SK-N-SH treated with all-trans-retinoic acid at 6 μM for 48 hours (cell line): ENCODE measurements at regions not wholly inside any gene's neighbourhood (a gene's known extent, or its start where the extent isn't known, plus 50 kb on each side); places are given as distances from the start of the nearest gene placed in this dataset.

Source experiments
- ATAC-seq: fragments of 200-7000 bp; cut with Tn5 transposase; 3 replicates; pipeline ENCODE4 v1.9.1; 2020; ENCODE audit warnings: mild to moderate bottlenecking, moderate library complexity
- ARNTL ChIP-seq: fragments of 450-650 bp; formaldehyde crosslinking; IDR thresholded peaks from 2 replicates; pipeline ENCODE4 v1.5.0; 2020; ENCODE audit warnings: low read depth, mild to moderate bottlenecking, moderate library complexity, borderline replicate concordance
- BACH2 ChIP-seq: fragments of 250-450 bp; sonication (Bioruptor Pico); IDR thresholded peaks from 2 replicates; pipeline ENCODE4 v1.9.0; 2021; ENCODE audit warnings: mild to moderate bottlenecking, borderline replicate concordance
- CSDC2 ChIP-seq: fragments of 250-450 bp; sonication (Bioruptor Pico); IDR thresholded peaks from 2 replicates; pipeline ENCODE4 v1.5.0; 2020; ENCODE audit warnings: mild to moderate bottlenecking, moderate library complexity
- ESRRG ChIP-seq: fragments of 250-450 bp; sonication (Bioruptor Pico); IDR thresholded peaks from 2 replicates; pipeline ENCODE4 v1.6.1; 2021; ENCODE audit warnings: mild to moderate bottlenecking
- GLIS3 ChIP-seq: fragments of 250-450 bp; sonication (Bioruptor Pico); IDR thresholded peaks from 2 replicates; pipeline ENCODE4 v1.5.0; 2020; ENCODE audit warnings: mild to moderate bottlenecking, moderate library complexity
- ISL1 ChIP-seq: fragments of 250-450 bp; sonication (Bioruptor Pico); IDR thresholded peaks from 2 replicates; pipeline ENCODE4 v2.1.2; 2022; ENCODE audit warnings: mild to moderate bottlenecking, moderate library complexity
- OSR1 ChIP-seq: fragments of 250-450 bp; sonication (Bioruptor Pico); IDR thresholded peaks from 2 replicates; pipeline ENCODE4 v1.8.0; 2022; ENCODE audit warnings: moderate library complexity, mild to moderate bottlenecking, inconsistent platforms
- PPARA ChIP-seq: fragments of 250-450 bp; sonication (Bioruptor Pico); IDR thresholded peaks from 2 replicates; pipeline ENCODE4 v1.5.0; 2020; ENCODE audit warnings: mild to moderate bottlenecking, borderline replicate concordance
- RARB ChIP-seq: fragments of 250-450 bp; sonication (Bioruptor Pico); IDR thresholded peaks from 2 replicates; pipeline ENCODE4 v1.8.0; 2021; ENCODE audit warnings: mild to moderate bottlenecking, moderate library complexity
- SNAI2 ChIP-seq: fragments of 250-450 bp; sonication (Bioruptor Pico); IDR thresholded peaks from 2 replicates; pipeline ENCODE4 v1.5.0; 2020; ENCODE audit warnings: mild to moderate bottlenecking, moderate library complexity
- TCF4 ChIP-seq: fragments of 250-450 bp; sonication (Bioruptor Pico); IDR thresholded peaks from 2 replicates; pipeline ENCODE4 v1.8.0; 2021; ENCODE audit warnings: mild to moderate bottlenecking, moderate library complexity, borderline replicate concordance
- TOX ChIP-seq: fragments of 250-450 bp; sonication (Bioruptor Pico); IDR thresholded peaks from 2 replicates; pipeline ENCODE4 v1.8.0; 2021; ENCODE audit warnings: mild to moderate bottlenecking, moderate library complexity, borderline replicate concordance
- ZC3H10 ChIP-seq: fragments of 250-450 bp; sonication (Bioruptor Pico); IDR thresholded peaks from 2 replicates; pipeline ENCODE4 v1.5.1; 2021; ENCODE audit warnings: mild to moderate bottlenecking, moderate library complexity
- ZFP3 ChIP-seq: fragments of 250-450 bp; sonication (Bioruptor Pico); IDR thresholded peaks from 2 replicates; pipeline ENCODE4 v1.5.0; 2020; ENCODE audit warnings: mild to moderate bottlenecking, moderate library complexity
- ZFP30 ChIP-seq: fragments of 450-650 bp; formaldehyde crosslinking; IDR thresholded peaks from 2 replicates; pipeline ENCODE4 v1.5.0; 2022; ENCODE audit warnings: mild to moderate bottlenecking, moderate library complexity
- ZNF565 ChIP-seq: fragments of 450-650 bp; formaldehyde crosslinking; conservative IDR thresholded peaks from 2 replicates; pipeline ENCODE4 v1.5.0; 2020; ENCODE audit warnings: low read depth, mild to moderate bottlenecking, moderate library complexity
- ZNF70 ChIP-seq: fragments of 450-650 bp; formaldehyde crosslinking; IDR thresholded peaks from 2 replicates; pipeline ENCODE4 v1.5.0; 2020; ENCODE audit warnings: mild to moderate bottlenecking, moderate library complexity
- ZNF8 ChIP-seq: fragments of 450-650 bp; formaldehyde crosslinking; IDR thresholded peaks from 2 replicates; pipeline ENCODE4 v1.5.0; 2020; ENCODE audit warnings: mild to moderate bottlenecking, moderate library complexity
- TF ChIP-seq, protein P1 (sequence below): fragments of 250-450 bp; sonication (Bioruptor Pico); IDR thresholded peaks from 2 replicates; pipeline ENCODE4 v1.8.0; 2021; ENCODE audit warnings: low read depth, mild to moderate bottlenecking, moderate library complexity, borderline replicate concordance
- TF ChIP-seq, protein P2 (sequence below): fragments of 250-450 bp; sonication (Bioruptor Pico); IDR thresholded peaks from 2 replicates; pipeline ENCODE4 v1.5.1; 2021; ENCODE audit warnings: mild to moderate bottlenecking, moderate library complexity
- TF ChIP-seq, protein P3 (sequence below): fragments of 250-450 bp; sonication (Bioruptor Pico); IDR thresholded peaks from 2 replicates; pipeline ENCODE4 v1.5.0; 2020; ENCODE audit warnings: mild to moderate bottlenecking, moderate library complexity
- TF ChIP-seq, protein P4 (sequence below): fragments of 250-450 bp; sonication (Bioruptor Pico); IDR thresholded peaks from 2 replicates; pipeline ENCODE4 v1.8.0; 2020; ENCODE audit warnings: mild to moderate bottlenecking, moderate library complexity, borderline replicate concordance
- TF ChIP-seq, protein P5 (sequence below): fragments of 250-450 bp; sonication (Bioruptor Pico); IDR thresholded peaks from 2 replicates; pipeline ENCODE4 v1.5.1; 2020; ENCODE audit warnings: low read depth, mild to moderate bottlenecking, moderate library complexity

DNA sequence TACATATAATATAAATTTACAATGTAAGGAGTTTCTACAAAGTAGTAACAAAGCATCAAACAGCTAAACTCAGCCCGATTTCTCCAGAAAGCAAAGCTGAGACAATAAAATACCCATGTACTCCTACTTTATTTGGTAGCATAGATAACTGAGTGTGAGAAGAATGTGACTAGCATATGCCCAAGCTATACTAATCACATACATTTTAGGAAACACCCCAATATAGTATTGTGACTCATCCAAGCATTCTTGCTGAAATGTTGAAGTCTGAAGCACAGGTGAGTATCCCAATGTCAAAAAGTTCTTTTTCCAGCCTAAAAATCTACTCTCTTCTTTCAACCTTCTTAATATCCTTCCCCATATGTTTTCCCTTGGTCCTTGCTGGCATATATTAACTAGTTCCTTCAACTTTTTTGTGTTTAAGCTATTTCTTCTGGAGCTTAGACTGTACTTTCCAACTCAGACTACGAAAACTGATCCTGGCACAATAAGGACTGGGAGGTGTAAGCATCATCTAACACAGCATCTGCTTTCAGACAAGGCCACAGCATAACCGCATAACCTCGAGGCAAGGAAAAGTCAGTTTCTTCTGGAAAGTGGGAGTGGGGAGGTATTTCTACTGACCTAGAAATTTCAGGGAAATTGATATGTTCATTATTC lies 163.0 kb upstream of the RNPC3 start:
- no peak for ATAC-seq
- TF ChIP-seq ARNTL (CRISPR knock-in tag), result no peak
- no peak for TF ChIP-seq GLIS3
- TF ChIP-seq CSDC2, result no peak
- no peak for TF ChIP-seq SNAI2 (CRISPR knock-in tag)
- TF ChIP-seq BACH2 (CRISPR knock-in tag), result no peak
- no peak for TF ChIP-seq ZNF565 (CRISPR knock-in tag)
- TF ChIP-seq, protein P1, sequence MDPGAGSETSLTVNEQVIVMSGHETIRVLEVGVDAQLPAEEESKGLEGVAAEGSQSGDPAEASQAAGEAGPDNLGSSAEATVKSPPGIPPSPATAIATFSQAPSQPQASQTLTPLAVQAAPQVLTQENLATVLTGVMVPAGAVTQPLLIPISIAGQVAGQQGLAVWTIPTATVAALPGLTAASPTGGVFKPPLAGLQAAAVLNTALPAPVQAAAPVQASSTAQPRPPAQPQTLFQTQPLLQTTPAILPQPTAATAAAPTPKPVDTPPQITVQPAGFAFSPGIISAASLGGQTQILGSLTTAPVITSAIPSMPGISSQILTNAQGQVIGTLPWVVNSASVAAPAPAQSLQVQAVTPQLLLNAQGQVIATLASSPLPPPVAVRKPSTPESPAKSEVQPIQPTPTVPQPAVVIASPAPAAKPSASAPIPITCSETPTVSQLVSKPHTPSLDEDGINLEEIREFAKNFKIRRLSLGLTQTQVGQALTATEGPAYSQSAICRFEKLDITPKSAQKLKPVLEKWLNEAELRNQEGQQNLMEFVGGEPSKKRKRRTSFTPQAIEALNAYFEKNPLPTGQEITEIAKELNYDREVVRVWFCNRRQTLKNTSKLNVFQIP (CRISPR knock-in tag), result no peak
- no peak for TF ChIP-seq TCF4 (CRISPR knock-in tag)
- TF ChIP-seq ZNF8, result no peak
- TF ChIP-seq, protein P2, sequence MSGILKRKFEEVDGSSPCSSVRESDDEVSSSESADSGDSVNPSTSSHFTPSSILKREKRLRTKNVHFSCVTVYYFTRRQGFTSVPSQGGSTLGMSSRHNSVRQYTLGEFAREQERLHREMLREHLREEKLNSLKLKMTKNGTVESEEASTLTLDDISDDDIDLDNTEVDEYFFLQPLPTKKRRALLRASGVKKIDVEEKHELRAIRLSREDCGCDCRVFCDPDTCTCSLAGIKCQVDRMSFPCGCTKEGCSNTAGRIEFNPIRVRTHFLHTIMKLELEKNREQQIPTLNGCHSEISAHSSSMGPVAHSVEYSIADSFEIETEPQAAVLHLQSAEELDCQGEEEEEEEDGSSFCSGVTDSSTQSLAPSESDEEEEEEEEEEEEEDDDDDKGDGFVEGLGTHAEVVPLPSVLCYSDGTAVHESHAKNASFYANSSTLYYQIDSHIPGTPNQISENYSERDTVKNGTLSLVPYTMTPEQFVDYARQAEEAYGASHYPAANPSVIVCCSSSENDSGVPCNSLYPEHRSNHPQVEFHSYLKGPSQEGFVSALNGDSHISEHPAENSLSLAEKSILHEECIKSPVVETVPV (CRISPR knock-in tag), result no peak
- no peak for TF ChIP-seq ZC3H10 (CRISPR knock-in tag)
- TF ChIP-seq OSR1 (CRISPR knock-in tag), result no peak
- TF ChIP-seq, protein P3, sequence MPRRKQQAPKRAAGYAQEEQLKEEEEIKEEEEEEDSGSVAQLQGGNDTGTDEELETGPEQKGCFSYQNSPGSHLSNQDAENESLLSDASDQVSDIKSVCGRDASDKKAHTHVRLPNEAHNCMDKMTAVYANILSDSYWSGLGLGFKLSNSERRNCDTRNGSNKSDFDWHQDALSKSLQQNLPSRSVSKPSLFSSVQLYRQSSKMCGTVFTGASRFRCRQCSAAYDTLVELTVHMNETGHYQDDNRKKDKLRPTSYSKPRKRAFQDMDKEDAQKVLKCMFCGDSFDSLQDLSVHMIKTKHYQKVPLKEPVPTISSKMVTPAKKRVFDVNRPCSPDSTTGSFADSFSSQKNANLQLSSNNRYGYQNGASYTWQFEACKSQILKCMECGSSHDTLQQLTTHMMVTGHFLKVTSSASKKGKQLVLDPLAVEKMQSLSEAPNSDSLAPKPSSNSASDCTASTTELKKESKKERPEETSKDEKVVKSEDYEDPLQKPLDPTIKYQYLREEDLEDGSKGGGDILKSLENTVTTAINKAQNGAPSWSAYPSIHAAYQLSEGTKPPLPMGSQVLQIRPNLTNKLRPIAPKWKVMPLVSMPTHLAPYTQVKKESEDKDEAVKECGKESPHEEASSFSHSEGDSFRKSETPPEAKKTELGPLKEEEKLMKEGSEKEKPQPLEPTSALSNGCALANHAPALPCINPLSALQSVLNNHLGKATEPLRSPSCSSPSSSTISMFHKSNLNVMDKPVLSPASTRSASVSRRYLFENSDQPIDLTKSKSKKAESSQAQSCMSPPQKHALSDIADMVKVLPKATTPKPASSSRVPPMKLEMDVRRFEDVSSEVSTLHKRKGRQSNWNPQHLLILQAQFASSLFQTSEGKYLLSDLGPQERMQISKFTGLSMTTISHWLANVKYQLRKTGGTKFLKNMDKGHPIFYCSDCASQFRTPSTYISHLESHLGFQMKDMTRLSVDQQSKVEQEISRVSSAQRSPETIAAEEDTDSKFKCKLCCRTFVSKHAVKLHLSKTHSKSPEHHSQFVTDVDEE (CRISPR knock-in tag), result no peak
- TF ChIP-seq ZFP30, result no peak
- TF ChIP-seq RARB (CRISPR knock-in tag), result no peak
- TF ChIP-seq PPARA (CRISPR knock-in tag), result no peak
- TF ChIP-seq TOX (CRISPR knock-in tag), result no peak
- TF ChIP-seq ZNF70 (CRISPR knock-in tag), result no peak
- TF ChIP-seq, protein P4, sequence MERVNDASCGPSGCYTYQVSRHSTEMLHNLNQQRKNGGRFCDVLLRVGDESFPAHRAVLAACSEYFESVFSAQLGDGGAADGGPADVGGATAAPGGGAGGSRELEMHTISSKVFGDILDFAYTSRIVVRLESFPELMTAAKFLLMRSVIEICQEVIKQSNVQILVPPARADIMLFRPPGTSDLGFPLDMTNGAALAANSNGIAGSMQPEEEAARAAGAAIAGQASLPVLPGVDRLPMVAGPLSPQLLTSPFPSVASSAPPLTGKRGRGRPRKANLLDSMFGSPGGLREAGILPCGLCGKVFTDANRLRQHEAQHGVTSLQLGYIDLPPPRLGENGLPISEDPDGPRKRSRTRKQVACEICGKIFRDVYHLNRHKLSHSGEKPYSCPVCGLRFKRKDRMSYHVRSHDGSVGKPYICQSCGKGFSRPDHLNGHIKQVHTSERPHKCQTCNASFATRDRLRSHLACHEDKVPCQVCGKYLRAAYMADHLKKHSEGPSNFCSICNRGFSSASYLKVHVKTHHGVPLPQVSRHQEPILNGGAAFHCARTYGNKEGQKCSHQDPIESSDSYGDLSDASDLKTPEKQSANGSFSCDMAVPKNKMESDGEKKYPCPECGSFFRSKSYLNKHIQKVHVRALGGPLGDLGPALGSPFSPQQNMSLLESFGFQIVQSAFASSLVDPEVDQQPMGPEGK (CRISPR knock-in tag), result no peak
- TF ChIP-seq, protein P5, sequence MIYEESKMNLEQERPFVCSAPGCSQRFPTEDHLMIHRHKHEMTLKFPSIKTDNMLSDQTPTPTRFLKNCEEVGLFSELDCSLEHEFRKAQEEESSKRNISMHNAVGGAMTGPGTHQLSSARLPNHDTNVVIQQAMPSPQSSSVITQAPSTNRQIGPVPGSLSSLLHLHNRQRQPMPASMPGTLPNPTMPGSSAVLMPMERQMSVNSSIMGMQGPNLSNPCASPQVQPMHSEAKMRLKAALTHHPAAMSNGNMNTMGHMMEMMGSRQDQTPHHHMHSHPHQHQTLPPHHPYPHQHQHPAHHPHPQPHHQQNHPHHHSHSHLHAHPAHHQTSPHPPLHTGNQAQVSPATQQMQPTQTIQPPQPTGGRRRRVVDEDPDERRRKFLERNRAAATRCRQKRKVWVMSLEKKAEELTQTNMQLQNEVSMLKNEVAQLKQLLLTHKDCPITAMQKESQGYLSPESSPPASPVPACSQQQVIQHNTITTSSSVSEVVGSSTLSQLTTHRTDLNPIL (CRISPR knock-in tag), result no peak

DNA sequence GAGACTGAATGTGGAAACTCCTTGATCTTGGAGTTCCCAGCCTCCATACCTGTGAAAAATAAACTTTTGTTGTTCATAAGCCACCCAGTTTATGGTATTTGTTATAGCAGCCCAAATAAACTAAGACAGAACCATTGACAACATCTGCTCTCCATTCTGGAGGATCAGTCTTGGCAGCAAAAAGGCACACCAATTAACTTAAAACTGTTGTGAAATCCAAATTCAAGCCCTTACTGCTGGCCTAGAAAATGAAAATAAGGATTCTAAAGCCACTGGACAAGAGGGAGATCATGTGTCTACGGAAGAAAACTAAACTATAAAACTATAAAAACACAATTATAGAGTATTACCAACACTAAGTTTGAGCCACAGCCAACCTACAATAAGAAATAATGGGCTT lies 172.1 kb upstream of the RNPC3 start:
- no peak for ATAC-seq
- no peak for TF ChIP-seq ESRRG
- TF ChIP-seq, protein P1 (CRISPR knock-in tag), result no peak
- TF ChIP-seq, protein P3 (CRISPR knock-in tag), result no peak
- TF ChIP-seq, protein P5 (CRISPR knock-in tag), result no peak
- TF ChIP-seq ZFP30, result no peak
- no peak for TF ChIP-seq TOX (CRISPR knock-in tag)
- no peak for TF ChIP-seq RARB (CRISPR knock-in tag)
- no peak for TF ChIP-seq ZNF565 (CRISPR knock-in tag)
- TF ChIP-seq ISL1 (CRISPR knock-in tag), result no peak
- no peak for TF ChIP-seq ZFP3
- no peak for TF ChIP-seq BACH2 (CRISPR knock-in tag)
- TF ChIP-seq ZC3H10 (CRISPR knock-in tag), result no peak
- no peak for TF ChIP-seq OSR1 (CRISPR knock-in tag)
- TF ChIP-seq CSDC2, result no peak
- TF ChIP-seq ARNTL (CRISPR knock-in tag), result no peak
